Astrocyte of the spinal cord (primary cell): ENCODE measurements at regions not wholly inside any gene's neighbourhood (a gene's known extent, or its start where the extent isn't known, plus 50 kb on each side); places are given as distances from the start of the nearest gene placed in this dataset.
A peak's percentile ranks its signal among the peaks of the same experiment; 100 is the strongest.

Experiments used
- DNase-seq: peaks from one replicate; pipeline ENCODE4 v3.0.0; 2011; ENCODE audit warnings: low read depth, low spot score
- H3K4me3 ChIP-seq: 2 replicates; pipeline ENCODE4 v1.5.1; 2011; ENCODE audit warnings: low read depth, mild to moderate bottlenecking, low read length, moderate library complexity
- CTCF ChIP-seq: IDR thresholded peaks from 2 replicates; pipeline ENCODE4 v1.5.1; 2012; ENCODE audit warnings: low read depth, mild to moderate bottlenecking, low read length, inconsistent platforms
- in situ Hi-C: cut with HindIII; loops from 2 replicates; pipeline ENCODE4 v1.10.0; 2017; ENCODE audit warnings: low sequenced_read_pairs

- DNase-seq, result no peak
- in situ Hi-C loops, result no loop called here
- H3K4me3 ChIP-seq, result no peak overlapping the region
- no peak for TF ChIP-seq CTCF
Observed at GRCh38 chr4:20086067-20086798, 165.5 kb upstream of the SLIT2 start.

- no peak for DNase-seq
- TF ChIP-seq CTCF, result no peak
- in situ Hi-C loops, result no loop called here
- H3K4me3 ChIP-seq, result no peak overlapping the region
Observed at GRCh38 chr4:20085653-20086052, 166.1 kb upstream of the SLIT2 start.

GRCh38 chr4:20085156-20085555 lies 166.5 kb upstream of the SLIT2 start:
- no peak for TF ChIP-seq CTCF
- in situ Hi-C loops, result no loop called here
- no peak overlapping the region for H3K4me3 ChIP-seq
- no peak for DNase-seq

GRCh38 chr4:20084488-20084887 lies 167.2 kb upstream of the SLIT2 start:
- DNase-seq, result no peak
- in situ Hi-C loops, result no loop called here
- no peak for TF ChIP-seq CTCF
- H3K4me3 ChIP-seq, result no peak overlapping the region

GRCh38 chr4:20078644-20079043 lies 173.1 kb upstream of the SLIT2 start:
- DNase-seq, result no peak
- in situ Hi-C loops, result no loop called here
- TF ChIP-seq CTCF, result no peak
- H3K4me3 ChIP-seq, result no peak overlapping the region

GRCh38 chr4:20075248-20075871 lies 176.3 kb upstream of the SLIT2 start:
- H3K4me3 ChIP-seq, result no peak overlapping the region
- TF ChIP-seq CTCF, result peak; percentile 15
- peak; percentile 6 for DNase-seq
- in situ Hi-C loops, result no loop called here
